Activated naive CD8-positive, alpha-beta T cell treated with anti-CD3 and anti-CD28 coated beads for 36 hours (primary cell): ENCODE measurements at regions not wholly inside any gene's neighbourhood (a gene's known extent, or its start where the extent isn't known, plus 50 kb on each side); places are given as distances from the start of the nearest gene placed in this dataset.

Source experiments
- DNase-seq: peaks from one replicate; pipeline ENCODE4 v3.0.0; 2021
- H3K27ac Mint-ChIP-seq: one replicate; pipeline ENCODE4 v1.8.0; 2022; ENCODE audit warnings: mild to moderate bottlenecking, moderate library complexity, mixed read lengths
- H3K27me3 Mint-ChIP-seq: one replicate; pipeline ENCODE4 v1.8.0; 2022; ENCODE audit warnings: mild to moderate bottlenecking, mixed read lengths
- H3K36me3 Mint-ChIP-seq: one replicate; pipeline ENCODE4 v1.8.0; 2021; ENCODE audit warnings: mild to moderate bottlenecking, mixed read lengths
- H3K4me1 Mint-ChIP-seq: one replicate; pipeline ENCODE4 v1.8.0; 2021; ENCODE audit warnings: mixed read lengths
- H3K4me3 Mint-ChIP-seq: one replicate; pipeline ENCODE4 v1.8.0; 2022; ENCODE audit warnings: mild to moderate bottlenecking, moderate library complexity, mixed read lengths
- H3K9me3 Mint-ChIP-seq: one replicate; pipeline ENCODE4 v1.8.0; 2022; ENCODE audit warnings: mixed read lengths

GRCh38 chr9:99366183-99366582, 144.1 kb downstream of the SEC61B start:
- H3K27ac Mint-ChIP-seq = no peak overlapping the region
- peaks cover 15% of the 10 kb centered on the region for H3K4me1 Mint-ChIP-seq
- H3K9me3 Mint-ChIP-seq = no peaks in the 10 kb centered on the region
- no peak overlapping the region for H3K4me3 Mint-ChIP-seq
- H3K36me3 Mint-ChIP-seq = no peaks in the 10 kb centered on the region
- no peak for DNase-seq
- peaks cover 48% of the 10 kb centered on the region for H3K27me3 Mint-ChIP-seq

- H3K9me3 Mint-ChIP-seq = no peaks in the 10 kb centered on the region
- H3K27ac Mint-ChIP-seq = no peak overlapping the region
- DNase-seq = no peak
- peaks cover 15% of the 10 kb centered on the region for H3K4me1 Mint-ChIP-seq
- H3K4me3 Mint-ChIP-seq = no peak overlapping the region
- H3K27me3 Mint-ChIP-seq = peaks cover 46% of the 10 kb centered on the region
- H3K36me3 Mint-ChIP-seq = no peaks in the 10 kb centered on the region
These were observed 144.5 kb downstream of the SEC61B start for GRCh38 chr9:99366621-99367020.

GRCh38 chr9:99368341-99369326, 146.6 kb downstream of the SEC61B start:
- Mint-ChIP-seq H3K4me1 (peaks cover 13% of the 10 kb centered on the region), H3K27me3 (peaks cover 41% of the 10 kb centered on the region), H3K27ac (no peak overlapping the region), H3K9me3 (no peaks in the 10 kb centered on the region), H3K4me3 (peak overlapping the region; percentile 18), H3K36me3 (no peaks in the 10 kb centered on the region)
- DNase-seq = peak; percentile 11

GRCh38 chr9:99369327-99369722, 147.2 kb downstream of the SEC61B start:
- Mint-ChIP-seq H3K36me3 (no peaks in the 10 kb centered on the region), H3K4me1 (peaks cover 13% of the 10 kb centered on the region), H3K9me3 (no peaks in the 10 kb centered on the region), H3K27ac (no peak overlapping the region), H3K4me3 (no peak overlapping the region), H3K27me3 (peaks cover 41% of the 10 kb centered on the region)
- no peak for DNase-seq

- H3K27ac Mint-ChIP-seq = no peak overlapping the region
- no peak overlapping the region for H3K4me3 Mint-ChIP-seq
- peaks cover 37% of the 10 kb centered on the region for H3K27me3 Mint-ChIP-seq
- no peaks in the 10 kb centered on the region for H3K9me3 Mint-ChIP-seq
- no peak for DNase-seq
- no peaks in the 10 kb centered on the region for H3K36me3 Mint-ChIP-seq
- peaks cover 13% of the 10 kb centered on the region for H3K4me1 Mint-ChIP-seq
These were observed 148.3 kb downstream of the SEC61B start for GRCh38 chr9:99370376-99370775.

- peaks cover 13% of the 10 kb centered on the region for H3K4me1 Mint-ChIP-seq
- H3K9me3 Mint-ChIP-seq = no peaks in the 10 kb centered on the region
- no peak overlapping the region for H3K4me3 Mint-ChIP-seq
- peaks cover 40% of the 10 kb centered on the region for H3K27me3 Mint-ChIP-seq
- DNase-seq = no peak
- no peaks in the 10 kb centered on the region for H3K36me3 Mint-ChIP-seq
- H3K27ac Mint-ChIP-seq = no peak overlapping the region
These were observed 149.3 kb downstream of the SEC61B start for GRCh38 chr9:99371376-99371775.

- Mint-ChIP-seq H3K27me3 (peaks cover 24% of the 10 kb centered on the region), H3K4me3 (no peak overlapping the region), H3K9me3 (no peaks in the 10 kb centered on the region), H3K36me3 (no peaks in the 10 kb centered on the region), H3K4me1 (peaks cover under 1% of the 10 kb centered on the region), H3K27ac (no peak overlapping the region)
- no peak for DNase-seq
These were observed 151.8 kb downstream of the SEC61B start for GRCh38 chr9:99373912-99374311.

- Mint-ChIP-seq H3K9me3 (no peaks in the 10 kb centered on the region), H3K4me1 (no peaks in the 10 kb centered on the region), H3K27me3 (peaks cover 15% of the 10 kb centered on the region), H3K27ac (no peak overlapping the region), H3K36me3 (no peaks in the 10 kb centered on the region), H3K4me3 (no peak overlapping the region)
- DNase-seq = no peak
These were observed 152.7 kb downstream of the SEC61B start for GRCh38 chr9:99374793-99375192.

- no peak for DNase-seq
- Mint-ChIP-seq H3K9me3 (no peaks in the 10 kb centered on the region), H3K27ac (no peak overlapping the region), H3K36me3 (no peaks in the 10 kb centered on the region), H3K4me1 (no peaks in the 10 kb centered on the region), H3K4me3 (no peak overlapping the region), H3K27me3 (peaks cover 11% of the 10 kb centered on the region)
These were observed 153.4 kb downstream of the SEC61B start for GRCh38 chr9:99375481-99375880.

GRCh38 chr9:99377790-99378775, 156.0 kb downstream of the SEC61B start:
- H3K4me1 Mint-ChIP-seq = no peaks in the 10 kb centered on the region
- H3K9me3 Mint-ChIP-seq = no peaks in the 10 kb centered on the region
- DNase-seq = no peak
- H3K27me3 Mint-ChIP-seq = peaks cover 8% of the 10 kb centered on the region
- no peaks in the 10 kb centered on the region for H3K36me3 Mint-ChIP-seq
- H3K4me3 Mint-ChIP-seq = no peak overlapping the region
- no peak overlapping the region for H3K27ac Mint-ChIP-seq

GRCh38 chr9:99383536-99383935, 161.5 kb downstream of the SEC61B start:
- Mint-ChIP-seq H3K9me3 (no peaks in the 10 kb centered on the region), H3K4me3 (no peak overlapping the region), H3K4me1 (no peaks in the 10 kb centered on the region), H3K27me3 (peaks cover 9% of the 10 kb centered on the region), H3K27ac (no peak overlapping the region), H3K36me3 (no peaks in the 10 kb centered on the region)
- no peak for DNase-seq

GRCh38 chr9:99385215-99385614, 163.1 kb downstream of the SEC61B start:
- H3K9me3 Mint-ChIP-seq = no peaks in the 10 kb centered on the region
- no peaks in the 10 kb centered on the region for H3K36me3 Mint-ChIP-seq
- no peak for DNase-seq
- no peak overlapping the region for H3K4me3 Mint-ChIP-seq
- no peak overlapping the region for H3K27ac Mint-ChIP-seq
- H3K27me3 Mint-ChIP-seq = peaks cover 9% of the 10 kb centered on the region
- no peaks in the 10 kb centered on the region for H3K4me1 Mint-ChIP-seq

GRCh38 chr9:99385814-99386279, 163.8 kb downstream of the SEC61B start:
- no peaks in the 10 kb centered on the region for H3K4me1 Mint-ChIP-seq
- H3K4me3 Mint-ChIP-seq = no peak overlapping the region
- no peak overlapping the region for H3K27ac Mint-ChIP-seq
- H3K36me3 Mint-ChIP-seq = no peaks in the 10 kb centered on the region
- no peaks in the 10 kb centered on the region for H3K9me3 Mint-ChIP-seq
- peaks cover 9% of the 10 kb centered on the region for H3K27me3 Mint-ChIP-seq
- DNase-seq = no peak

GRCh38 chr9:99387431-99387830, 165.3 kb downstream of the SEC61B start:
- no peak for DNase-seq
- Mint-ChIP-seq H3K27me3 (peaks cover 9% of the 10 kb centered on the region), H3K4me3 (no peak overlapping the region), H3K4me1 (no peaks in the 10 kb centered on the region), H3K9me3 (no peaks in the 10 kb centered on the region), H3K36me3 (no peaks in the 10 kb centered on the region), H3K27ac (no peak overlapping the region)
